Esophagus squamous epithelium (tissue), 5 donors: ENCODE measurements at regions not wholly inside any gene's neighbourhood (a gene's known extent, or its start where the extent isn't known, plus 50 kb on each side); places are given as distances from the start of the nearest gene placed in this dataset.
"Not testable (repeated sequence)": the region's sequence is repeated elsewhere in the genome, so short reads cannot be mapped to it uniquely, and the experiment has no call there.

Experiments used
- DNase-seq: peaks from one replicate; lab custom pipeline; 2025; lab: John Stamatoyannopoulos, UW
- H3K27ac ChIP-seq, 4 donors: fragments of 200-600 bp; sonication (generic); one replicate each; pipeline ENCODE4 v1.5.1; 2016 to 2019; ENCODE audit warnings: mild to moderate bottlenecking in 1 of 4
- H3K27me3 ChIP-seq, 4 donors: fragments of 200-600 bp; sonication (generic); 1 replicate in 3 of 4; 2 replicates in 1 of 4; pipeline versions ENCODE4 v1.5.1 to v1.6.0; 2017 to 2021; ENCODE audit warnings: antibody characterized with exemption in 1 of 4
- H3K36me3 ChIP-seq, 3 donors: fragments of 200-600 bp; sonication (generic); one replicate each; pipeline ENCODE4 v1.5.1; 2016 to 2019
- H3K4me1 ChIP-seq, 3 donors: fragments of 200-600 bp; sonication (generic); one replicate each; pipeline ENCODE4 v1.5.1; 2017 to 2019
- H3K4me3 ChIP-seq, 4 donors: fragments of 200-600 bp; sonication (generic); 1 replicate in 3 of 4; 2 replicates in 1 of 4; pipeline ENCODE4 v1.5.1; 2016 to 2019; ENCODE audit warnings: mild to moderate bottlenecking in 2 of 4, moderate library complexity in 1 of 4
- H3K9me3 ChIP-seq, 3 donors: fragments of 200-600 bp; sonication (generic); one replicate each; pipeline ENCODE4 v1.5.1; 2016 to 2019
- CTCF ChIP-seq, 6 experiments: fragments of 450-650 bp in 4 of 6; fragments of 200-600 bp in 2 of 6; sonication (generic) in 2 of 6; IDR thresholded peaks; one replicate each; pipeline ENCODE4 v1.5.1; 2016 to 2019; ENCODE audit warnings: antibody characterized with exemption in 6 of 6, mild to moderate bottlenecking in 4 of 6, moderate library complexity in 4 of 6
- POLR2A ChIP-seq, 4 donors: fragments of 450-650 bp; IDR thresholded peaks; one replicate each; pipeline ENCODE4 v1.6.1; 2017; ENCODE audit warnings: antibody characterized with exemption in 4 of 4, mild to moderate bottlenecking in 4 of 4, moderate library complexity in 3 of 4
- WGBS, 2 donors: methylation state at CpG; one replicate each; pipeline ENCODE4 v1.1.5; 2018; 5-methylcytosine and 5-hydroxymethylcytosine counted together
- intact Hi-C: fragments of 100-400 bp; cut with DNase I; formaldehyde crosslinking; loops from one replicate; pipeline ENCODE4 v1.15.0; 2022
- donor health status: DM: yes; HTN: yes; CAD: no.

- TF ChIP-seq POLR2A (IDR thresholded peaks at IDR 0.05): no peak
- TF ChIP-seq CTCF (IDR thresholded peaks at IDR 0.05): no peak
- Histone ChIP-seq H3K4me1 (no peaks in the 10 kb centered on the region), H3K36me3 (no peaks in the 10 kb centered on the region), H3K27ac (no peak overlapping the region), H3K4me3 (no peak overlapping the region), H3K27me3 (no peaks in the 10 kb centered on the region), H3K9me3 (peaks cover 0 to 8% (median 0%) of the 10 kb centered on the region in 3 donors)
- no peak for DNase-seq
- WGBS, 2 donors: 59 to 66% methylated on average over 6 of the region's 6 CpGs
- intact Hi-C loops: no loop called here
Measured at GRCh38 chr4:159697322-159698283, 594.7 kb downstream of the RAPGEF2 start.

GRCh38 chr4:159698336-159698735, 595.5 kb downstream of the RAPGEF2 start:
- Histone ChIP-seq H3K36me3 (no peaks in the 10 kb centered on the region), H3K9me3 (peaks cover 0 to 9% (median 0%) of the 10 kb centered on the region in 3 donors), H3K27me3 (no peaks in the 10 kb centered on the region), H3K27ac (no peak overlapping the region), H3K4me1 (no peaks in the 10 kb centered on the region), H3K4me3 (no peak overlapping the region)
- intact Hi-C loops: no loop called here
- no peak for DNase-seq
- TF ChIP-seq CTCF (IDR thresholded peaks at IDR 0.05) (no peak), POLR2A (IDR thresholded peaks at IDR 0.05) (no peak)
- 89 to 95% methylated on average over 3 of the region's 3 CpGs for WGBS, 2 donors

DNA sequence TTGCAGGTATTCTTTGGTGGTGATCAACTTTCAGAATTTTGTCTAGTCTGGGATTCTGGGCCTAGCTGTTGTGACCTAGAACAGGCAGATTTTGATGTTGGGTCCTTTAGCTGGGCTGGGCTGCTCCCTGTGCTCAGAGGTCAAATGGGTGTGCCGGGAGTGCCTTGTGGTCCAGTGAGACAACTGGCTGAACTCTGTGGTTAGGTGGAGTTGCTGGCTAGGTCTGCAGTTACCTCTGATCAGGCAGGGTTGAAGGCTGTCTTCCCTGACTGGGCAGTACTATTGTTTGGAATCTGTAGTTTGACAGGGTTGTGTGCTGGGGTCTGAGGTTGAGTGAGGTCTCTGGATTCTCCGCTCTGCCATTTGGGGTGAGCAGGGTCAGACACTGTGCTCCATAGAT, 599.3 kb downstream of the RAPGEF2 start:
- no peaks in the 10 kb centered on the region for H3K4me1 ChIP-seq
- H3K27me3 ChIP-seq: no peaks in the 10 kb centered on the region
- intact Hi-C loops: no loop called here
- peaks cover 0 to 9% (median 0%) of the 10 kb centered on the region in 3 donors for H3K9me3 ChIP-seq
- H3K27ac ChIP-seq: no peak overlapping the region
- DNase-seq: no peak
- no peak overlapping the region for H3K4me3 ChIP-seq
- no peak for TF ChIP-seq CTCF (IDR thresholded peaks at IDR 0.05)
- no peak for TF ChIP-seq POLR2A (IDR thresholded peaks at IDR 0.05)
- H3K36me3 ChIP-seq: no peaks in the 10 kb centered on the region
- WGBS, 2 donors: 0 to 83% methylated on average over 1 of the region's 2 CpGs

DNA sequence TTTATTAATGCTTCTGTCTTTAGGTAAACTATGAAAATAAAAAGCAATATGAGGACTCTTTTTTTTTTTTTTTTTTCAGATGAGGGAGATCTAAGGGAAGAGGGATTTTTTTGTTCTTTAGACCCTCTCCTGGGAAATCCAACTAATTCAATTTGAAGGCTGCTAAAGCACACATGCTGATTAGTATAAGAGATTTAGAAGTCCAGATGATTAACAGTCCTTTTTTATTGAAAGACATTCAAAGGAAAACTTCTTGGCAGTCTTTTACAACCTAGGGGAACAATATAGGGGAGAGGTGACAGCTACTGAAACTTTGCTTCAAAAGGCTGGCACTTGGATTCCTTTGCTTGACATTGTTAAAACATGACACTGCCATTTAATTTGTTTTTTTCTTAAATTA, 602.5 kb downstream of the RAPGEF2 start:
- TF ChIP-seq CTCF (IDR thresholded peaks at IDR 0.05) (no peak), POLR2A (IDR thresholded peaks at IDR 0.05) (no peak)
- DNase-seq: no peak
- Histone ChIP-seq H3K9me3 (peaks cover 0 to 9% (median 0%) of the 10 kb centered on the region in 3 donors), H3K4me1 (no peaks in the 10 kb centered on the region), H3K36me3 (no peaks in the 10 kb centered on the region), H3K4me3 (no peak overlapping the region), H3K27me3 (no peaks in the 10 kb centered on the region), H3K27ac (no peak overlapping the region)
- intact Hi-C loops: no loop called here

DNA sequence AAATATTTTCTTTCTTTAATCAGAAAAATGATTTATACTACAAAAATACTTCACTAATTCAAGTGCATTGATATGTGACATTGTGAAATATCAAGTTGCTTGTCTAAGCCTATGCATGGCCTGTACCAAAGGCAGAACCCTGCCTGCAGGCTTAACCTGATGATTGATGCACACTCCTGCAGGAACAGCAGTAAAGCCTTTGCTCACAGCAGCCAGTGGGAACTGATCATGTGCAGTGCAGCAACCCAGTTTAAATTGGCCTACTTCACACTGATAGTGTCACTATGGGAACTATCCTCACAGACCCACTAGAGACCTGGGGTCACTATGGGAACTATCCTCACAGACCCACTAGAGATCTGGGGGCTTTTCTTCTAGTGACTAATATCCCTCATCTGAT, 603.8 kb downstream of the RAPGEF2 start:
- Histone ChIP-seq H3K27me3 (no peaks in the 10 kb centered on the region), H3K4me3 (no peak overlapping the region), H3K36me3 (no peaks in the 10 kb centered on the region), H3K9me3 (peaks cover 0 to 9% (median 0%) of the 10 kb centered on the region in 3 donors), H3K4me1 (no peaks in the 10 kb centered on the region), H3K27ac (no peak overlapping the region)
- TF ChIP-seq POLR2A (IDR thresholded peaks at IDR 0.05) (no peak), CTCF (IDR thresholded peaks at IDR 0.05) (no peak)
- no peak for DNase-seq
- intact Hi-C loops: no loop called here

DNA sequence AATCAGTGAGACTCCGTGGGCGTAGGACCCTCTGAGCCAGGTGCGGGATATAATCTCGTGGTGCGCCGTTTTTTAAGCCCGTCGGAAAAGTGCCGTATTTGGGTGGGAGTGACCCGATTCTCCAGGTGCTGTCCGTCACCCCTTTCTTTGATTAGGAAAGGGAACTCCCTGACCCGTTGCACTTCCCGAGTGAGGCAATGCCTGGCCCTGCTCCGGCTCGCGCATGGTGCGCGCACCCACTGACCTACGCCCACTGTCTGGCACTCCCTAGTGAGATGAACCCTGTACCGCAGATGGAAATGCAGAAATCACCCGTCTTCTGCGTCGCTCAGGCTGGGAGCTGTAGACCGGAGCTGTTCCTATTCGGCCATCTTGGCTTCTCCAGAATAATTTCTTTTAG, 612.3 kb downstream of the RAPGEF2 start:
- WGBS, 2 donors: 87 to 88% methylated on average over 6 to 13 of the region's 25 CpGs
- H3K4me1 ChIP-seq, H3K9me3 ChIP-seq, H3K4me3 ChIP-seq, H3K27ac ChIP-seq, intact Hi-C loops, H3K36me3 ChIP-seq, H3K27me3 ChIP-seq, DNase-seq: not testable (repeated sequence)
